Adrenal gland (tissue), 9 donors: ENCODE measurements at regions not wholly inside any gene's neighbourhood (a gene's known extent, or its start where the extent isn't known, plus 50 kb on each side); places are given as distances from the start of the nearest gene placed in this dataset.

Source experiments
- DNase-seq, 7 donors: peaks; one replicate each; pipeline ENCODE4 v3.0.0-alpha.2; 2019 to 2020
- H3K27ac ChIP-seq, 5 donors: fragments of 200-600 bp; sonication (generic) in 4 of 5; 1 replicate in 3 of 5; 2 replicates in 2 of 5; pipeline versions ENCODE4 v1.5.1 to v1.8.0; 2016 to 2020; ENCODE audit warnings: mild to moderate bottlenecking in 1 of 5
- H3K27me3 ChIP-seq: fragments of 200-600 bp; 2 replicates; pipeline ENCODE4 v1.8.0; 2021
- H3K36me3 ChIP-seq, 2 donors: fragments of 200-600 bp; replicated peaks in 1 of 2; 1 replicate in 1 of 2; 2 replicates in 1 of 2; pipeline versions ENCODE4 v1.5.1 to v1.8.0; 2018 to 2022
- H3K4me1 ChIP-seq, 2 donors: fragments of 200-600 bp; replicated peaks in 1 of 2; 1 replicate in 1 of 2; 2 replicates in 1 of 2; pipeline versions ENCODE4 v1.5.1 to v1.8.0; 2018 to 2021
- H3K4me3 ChIP-seq, 4 donors: fragments of 200-600 bp; sonication (generic) in 3 of 4; one replicate each; pipeline ENCODE4 v1.5.1; 2016 to 2018
- H3K9me3 ChIP-seq, 3 donors: fragments of 200-600 bp; sonication (generic) in 1 of 3; replicated peaks in 1 of 3; 1 replicate in 2 of 3; 2 replicates in 1 of 3; pipeline versions ENCODE4 v1.5.1 to v1.8.0; 2016 to 2021
- CTCF ChIP-seq, 6 experiments: fragments of 450-650 bp in 4 of 6; fragments of 200-600 bp in 2 of 6; sonication (generic) in 1 of 6; IDR thresholded peaks; 1 replicate in 5 of 6; 2 replicates in 1 of 6; pipeline versions ENCODE4 v1.5.1 to v1.8.0; 2016 to 2021; ENCODE audit warnings: antibody characterized with exemption in 6 of 6, mild to moderate bottlenecking in 2 of 6, moderate library complexity in 1 of 6
- POLR2A ChIP-seq, 2 donors: fragments of 450-650 bp; IDR thresholded peaks; one replicate each; pipeline ENCODE4 v1.6.1; 2017; ENCODE audit warnings: antibody characterized with exemption in 2 of 2, mild to moderate bottlenecking in 2 of 2, moderate library complexity in 1 of 2
- WGBS, 4 donors: extraction: QIAGEN DNeasy Blood & Tissue Kit in 2 of 4; methylation state at CpG; one replicate each; pipeline versions ENCODE4 v1.1.5 to v1.1.7; 2013 to 2017; 5-methylcytosine and 5-hydroxymethylcytosine counted together
- intact Hi-C, 2 donors: fragments of 100-400 bp; cut with DNase I; formaldehyde crosslinking; loops; one replicate each; pipeline versions ENCODE4 v1.14.1 to v1.15.0; 2022 to 2023
- donor health status: healthy with polysubstance abuse.
- donor health status: Bipolar disorder and iron deficiency.
- donor health status: DM: yes; HTN: yes; CAD: no.
- donor health status: DM: no; HTN: no; CAD: no.
- donor health status: DM: no; HTN: no; CAD: no.

GRCh38 chr5:115439042-115439441 is 105.5 kb downstream of the FEM1C start:
- no peak for TF ChIP-seq CTCF (IDR thresholded peaks at IDR 0.05)
- TF ChIP-seq POLR2A (IDR thresholded peaks at IDR 0.05): no peak
- Histone ChIP-seq H3K27ac (no peak overlapping the region), H3K27me3 (no peaks in the 10 kb centered on the region)

GRCh38 chr5:115435778-115436712 is 108.5 kb downstream of the FEM1C start:
- intact Hi-C loops: no loop called here
- Histone ChIP-seq H3K4me3 (no peak overlapping the region), H3K27me3 (no peaks in the 10 kb centered on the region), H3K36me3 (no peaks in the 10 kb centered on the region), H3K27ac (no peak overlapping the region), H3K9me3 (no peaks in the 10 kb centered on the region), H3K4me1 (no peaks in the 10 kb centered on the region)
- DNase-seq: no peak
- TF ChIP-seq CTCF (IDR thresholded peaks at IDR 0.05) (no peak), POLR2A (IDR thresholded peaks at IDR 0.05) (no peak)
- 60 to 71% (median 64%) methylated on average over 3 of the region's 3 CpGs for WGBS, 4 donors

More at GRCh38 chr5:115439042-115439441, 105.5 kb downstream of the FEM1C start:
- 66 to 77% (median 70%) methylated on average over 2 of the region's 2 CpGs for WGBS, 4 donors
- DNase-seq: no peak
- H3K4me3 ChIP-seq: no peak overlapping the region
- H3K4me1 ChIP-seq: no peaks in the 10 kb centered on the region
- H3K9me3 ChIP-seq: no peaks in the 10 kb centered on the region
- H3K36me3 ChIP-seq: no peaks in the 10 kb centered on the region
- intact Hi-C loops: no loop called here

GRCh38 chr5:115435065-115435777 is 109.4 kb downstream of the FEM1C start:
- H3K36me3 ChIP-seq: no peaks in the 10 kb centered on the region
- no peaks in the 10 kb centered on the region for H3K9me3 ChIP-seq
- WGBS, 4 donors: 68 to 77% (median 72%) methylated on average over 4 of the region's 4 CpGs
- H3K4me3 ChIP-seq: no peak overlapping the region
- no peak for DNase-seq
- TF ChIP-seq CTCF (IDR thresholded peaks at IDR 0.05) (no peak), POLR2A (IDR thresholded peaks at IDR 0.05) (no peak)
- no peaks in the 10 kb centered on the region for H3K4me1 ChIP-seq
- intact Hi-C loops: no loop called here
- H3K27ac ChIP-seq: no peak overlapping the region
- H3K27me3 ChIP-seq: no peaks in the 10 kb centered on the region

- no peak overlapping the region for H3K27ac ChIP-seq
- no peaks in the 10 kb centered on the region for H3K36me3 ChIP-seq
- H3K4me3 ChIP-seq: no peak overlapping the region
- no peaks in the 10 kb centered on the region for H3K4me1 ChIP-seq
- TF ChIP-seq POLR2A (IDR thresholded peaks at IDR 0.05) (no peak), CTCF (IDR thresholded peaks at IDR 0.05) (no peak)
- H3K9me3 ChIP-seq: no peaks in the 10 kb centered on the region
- intact Hi-C loops: no loop called here
- no peaks in the 10 kb centered on the region for H3K27me3 ChIP-seq
- no peak for DNase-seq
These were observed 110.7 kb downstream of the FEM1C start for GRCh38 chr5:115433918-115434317.
